Fibroblast of villous mesenchyme (primary cell): ENCODE measurements at regions not wholly inside any gene's neighbourhood (a gene's known extent, or its start where the extent isn't known, plus 50 kb on each side); places are given as distances from the start of the nearest gene placed in this dataset.

ENCODE experiments used
- DNase-seq: peaks from one replicate; pipeline ENCODE4 v3.0.0-alpha.2; 2010; ENCODE audit warnings: low read depth
- H3K4me3 ChIP-seq: 2 replicates; pipeline ENCODE4 v1.5.1; 2011; ENCODE audit warnings: low read depth, mild to moderate bottlenecking, low read length
- TF ChIP-seq, protein P1 (sequence below): IDR thresholded peaks from 2 replicates; pipeline ENCODE4 v1.5.1; 2012; ENCODE audit warnings: low read depth, mild to moderate bottlenecking, low read length; ENCODE audit not compliant: insufficient read depth

DNA sequence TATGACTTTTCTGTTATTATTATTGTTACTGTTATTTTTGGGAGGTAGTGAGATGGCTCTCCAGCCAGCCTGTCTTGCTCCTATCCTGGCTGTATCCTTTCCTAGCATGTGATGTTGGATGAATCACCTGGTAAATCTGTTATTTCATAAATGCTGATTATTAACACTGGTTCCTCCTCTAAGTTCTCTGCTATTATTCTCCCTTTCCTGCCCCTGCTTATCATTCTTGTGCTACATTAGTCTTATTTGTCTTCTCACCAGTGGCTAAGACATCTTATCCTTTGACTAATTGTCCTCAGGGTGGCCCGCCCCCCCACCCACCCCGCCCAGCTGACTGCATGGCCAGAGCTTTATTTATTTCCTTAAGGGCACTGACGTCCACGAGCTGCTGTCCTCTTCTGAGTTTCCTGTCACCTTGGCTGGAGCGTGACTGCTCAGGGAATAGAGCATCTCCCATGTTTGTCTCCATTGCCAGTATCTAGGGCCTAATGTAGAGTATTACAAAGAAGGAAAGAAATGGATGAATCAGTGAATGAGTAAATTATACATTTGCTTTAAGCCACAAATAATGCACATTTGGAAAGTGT lies 110.1 kb upstream of the KLF6 start:
- TF ChIP-seq, protein P1, sequence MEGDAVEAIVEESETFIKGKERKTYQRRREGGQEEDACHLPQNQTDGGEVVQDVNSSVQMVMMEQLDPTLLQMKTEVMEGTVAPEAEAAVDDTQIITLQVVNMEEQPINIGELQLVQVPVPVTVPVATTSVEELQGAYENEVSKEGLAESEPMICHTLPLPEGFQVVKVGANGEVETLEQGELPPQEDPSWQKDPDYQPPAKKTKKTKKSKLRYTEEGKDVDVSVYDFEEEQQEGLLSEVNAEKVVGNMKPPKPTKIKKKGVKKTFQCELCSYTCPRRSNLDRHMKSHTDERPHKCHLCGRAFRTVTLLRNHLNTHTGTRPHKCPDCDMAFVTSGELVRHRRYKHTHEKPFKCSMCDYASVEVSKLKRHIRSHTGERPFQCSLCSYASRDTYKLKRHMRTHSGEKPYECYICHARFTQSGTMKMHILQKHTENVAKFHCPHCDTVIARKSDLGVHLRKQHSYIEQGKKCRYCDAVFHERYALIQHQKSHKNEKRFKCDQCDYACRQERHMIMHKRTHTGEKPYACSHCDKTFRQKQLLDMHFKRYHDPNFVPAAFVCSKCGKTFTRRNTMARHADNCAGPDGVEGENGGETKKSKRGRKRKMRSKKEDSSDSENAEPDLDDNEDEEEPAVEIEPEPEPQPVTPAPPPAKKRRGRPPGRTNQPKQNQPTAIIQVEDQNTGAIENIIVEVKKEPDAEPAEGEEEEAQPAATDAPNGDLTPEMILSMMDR, result no peak

DNA sequence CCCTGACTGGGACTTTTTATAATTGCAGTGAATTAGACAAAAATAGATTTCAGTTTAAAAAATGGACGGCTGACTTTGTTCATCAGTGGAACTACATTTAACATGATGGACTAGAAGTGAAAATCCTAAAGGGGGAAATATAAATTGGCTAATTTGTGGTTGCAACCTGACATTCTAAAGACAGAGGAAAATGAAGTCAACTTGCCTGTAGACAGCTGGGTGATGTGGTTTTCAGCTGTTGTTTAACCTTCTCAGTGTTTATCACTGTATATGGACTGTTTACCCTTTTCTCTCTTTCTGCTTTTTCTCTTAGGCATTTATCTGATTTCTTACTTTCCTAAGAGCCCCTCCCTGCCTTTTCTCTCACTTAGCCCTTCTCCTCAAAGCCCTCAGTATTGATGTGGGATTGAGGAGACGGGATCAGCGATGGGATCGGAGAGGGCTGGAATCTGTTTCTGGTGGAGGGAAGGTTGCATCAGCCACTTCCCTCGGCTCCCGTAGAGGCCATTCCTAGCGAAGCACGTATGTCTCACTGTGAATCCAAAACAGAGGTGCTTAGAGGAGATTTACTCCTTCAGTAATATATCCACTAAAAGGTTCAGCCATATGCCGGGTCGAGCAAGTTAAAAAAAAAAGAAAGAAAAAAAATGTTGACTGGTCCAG lies 109.0 kb upstream of the KLF6 start:
- TF ChIP-seq, protein P1, result no peak
- H3K4me3 ChIP-seq, result no peak overlapping the region
- DNase-seq, result peak; percentile 94

More for the DNA sequence above, 110.1 kb upstream of the KLF6 start:
- H3K4me3 ChIP-seq, result no peak overlapping the region
- DNase-seq, result peak; percentile 37

DNA sequence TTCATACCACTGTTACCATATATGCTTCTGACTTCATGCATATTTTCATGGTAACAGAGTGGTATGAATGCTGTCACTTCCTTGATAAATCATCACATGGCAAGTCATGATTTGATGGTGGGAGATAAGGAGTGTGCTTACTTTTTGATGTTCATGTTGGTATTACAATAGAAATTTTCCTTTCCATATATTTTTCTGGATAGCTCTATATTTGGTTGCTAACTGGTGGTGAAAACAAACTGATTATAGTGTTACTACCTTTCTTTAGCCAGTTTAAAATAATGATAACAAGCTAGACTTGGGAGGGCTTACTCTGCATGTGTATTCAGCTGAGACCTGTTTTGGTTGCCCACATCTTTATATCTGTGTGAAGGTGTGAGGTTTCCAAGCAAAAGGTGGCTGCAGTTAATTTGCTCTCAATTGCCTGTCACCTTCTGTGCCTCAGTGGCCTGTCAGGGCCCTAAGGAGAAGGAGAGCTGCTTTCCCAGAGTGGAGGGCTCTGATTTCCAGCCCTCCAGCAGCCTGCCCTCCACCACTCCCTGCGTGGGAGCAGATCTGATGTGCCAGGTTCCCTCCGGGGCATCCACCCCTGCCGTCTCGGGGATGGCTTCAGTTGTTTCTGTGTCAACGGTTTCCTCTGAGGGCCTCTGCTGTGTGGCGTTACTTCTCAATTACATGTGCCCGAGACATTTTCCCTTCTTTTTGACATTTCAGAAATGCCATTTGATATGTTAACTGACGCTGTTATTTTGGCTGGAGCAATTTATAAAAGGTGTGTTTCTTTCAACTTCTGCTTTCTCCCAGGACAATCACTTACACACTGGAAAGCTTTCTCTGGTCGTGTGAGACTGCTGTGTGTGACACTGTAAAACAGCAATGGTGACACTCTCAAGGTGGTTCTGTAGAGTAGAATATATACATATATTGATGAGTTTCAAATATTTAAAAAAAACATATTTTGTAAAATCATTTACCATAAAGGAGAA lies 107.7 kb upstream of the KLF6 start:
- TF ChIP-seq, protein P1, result no peak
- H3K4me3 ChIP-seq, result no peak overlapping the region
- no peak for DNase-seq

DNA sequence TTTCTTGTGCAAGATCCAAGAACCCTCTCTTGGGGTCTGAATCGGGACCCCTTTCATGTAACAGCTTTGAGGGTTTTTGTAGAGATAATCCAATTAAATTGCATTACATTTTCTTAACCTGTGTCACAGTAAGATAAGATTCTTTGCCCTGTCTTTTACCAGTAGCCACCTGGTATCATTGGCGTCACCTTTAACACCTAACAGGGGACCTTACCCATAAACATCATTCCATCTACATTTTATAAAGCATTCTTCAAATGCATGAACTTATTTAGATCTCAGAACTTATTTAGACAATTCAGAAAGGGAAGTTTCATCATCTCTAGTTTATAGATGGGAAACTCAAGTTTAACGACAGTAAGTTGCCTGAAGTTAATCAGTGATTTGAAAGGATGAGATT lies 106.4 kb upstream of the KLF6 start:
- H3K4me3 ChIP-seq, result no peak overlapping the region
- TF ChIP-seq, protein P1, result no peak
- DNase-seq, result peak; percentile 19

DNA sequence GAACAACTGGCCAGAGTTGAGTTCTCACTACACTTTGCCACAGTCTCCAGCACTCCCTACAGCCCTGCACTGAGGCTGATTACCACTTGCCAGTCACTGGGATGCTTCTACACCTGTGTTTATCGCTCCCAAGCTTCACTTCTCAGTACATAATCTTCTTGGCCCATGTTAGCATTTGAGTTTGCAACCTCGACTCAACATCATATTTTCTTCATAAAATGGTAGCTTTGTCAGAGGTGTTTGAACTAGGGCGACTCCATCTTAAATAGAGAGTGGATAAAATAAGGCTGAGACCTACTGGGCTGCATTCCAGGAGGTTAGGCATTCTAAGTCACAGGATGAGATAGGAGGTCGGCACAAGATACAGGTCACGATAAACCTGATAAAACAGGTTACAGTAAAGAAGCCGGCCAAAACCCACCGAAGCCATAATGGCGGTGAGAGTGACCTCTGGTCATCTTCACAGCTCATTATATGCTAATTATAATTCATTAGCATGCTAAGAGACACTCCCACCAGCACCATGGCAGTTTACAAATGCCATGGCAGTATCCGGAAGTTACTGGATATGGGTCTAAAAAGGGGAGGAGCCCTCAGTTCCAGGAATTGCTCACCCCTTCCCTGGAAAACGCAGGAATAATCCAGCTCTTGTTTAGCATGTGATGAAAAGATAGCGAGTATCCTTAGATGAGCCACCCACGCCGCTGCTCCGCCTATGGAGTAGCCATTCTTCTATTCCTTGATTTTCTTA lies 105.8 kb upstream of the KLF6 start:
- DNase-seq, result no peak
- TF ChIP-seq, protein P1, result no peak
- H3K4me3 ChIP-seq, result no peak overlapping the region

DNA sequence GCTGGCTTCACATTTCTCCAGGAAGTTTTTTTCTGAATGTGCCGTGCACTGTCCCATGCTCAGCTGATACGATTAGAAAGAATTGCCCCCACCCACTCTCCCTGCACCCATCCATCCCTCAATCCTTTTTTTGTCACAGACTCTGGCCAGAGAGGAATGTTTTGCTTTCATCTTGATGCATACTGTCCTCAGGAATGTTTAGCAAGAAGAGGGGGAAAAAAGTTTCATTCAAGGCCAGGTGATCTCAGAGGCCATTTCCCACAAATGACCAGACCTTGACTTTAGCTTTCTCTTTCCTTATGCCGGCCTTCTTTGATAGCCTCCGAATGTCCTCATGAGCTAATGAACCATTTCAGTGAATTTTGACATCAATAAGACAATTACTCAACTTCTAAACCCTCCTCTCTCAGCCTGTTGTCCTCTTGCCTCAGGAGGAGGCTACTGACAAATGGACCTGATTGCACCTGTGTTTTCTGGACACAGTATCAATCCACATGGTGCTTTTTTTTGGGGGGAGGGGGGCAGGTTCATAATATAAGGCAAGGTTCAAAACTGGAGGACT lies 105.0 kb upstream of the KLF6 start:
- no peak overlapping the region for H3K4me3 ChIP-seq
- DNase-seq, result peak; percentile 72
- TF ChIP-seq, protein P1, result no peak
